ENCODE measurements at regions not wholly inside any gene's neighbourhood (a gene's known extent, or its start where the extent isn't known, plus 50 kb on each side); places are given as distances from the start of the nearest gene placed in this dataset.

GRCh38 chr6:163634211-163635171, 220.0 kb downstream of the QKI start:
- Histone ChIP-seq H3K27ac (ENCODE audit: extremely low read depth, low read depth, low read length) (no peak overlapping the region), H2AFZ (ENCODE audit: low read depth, low read length) (peak overlapping the region; percentile 22; the same call in 1 of the 2 replicates), H4K20me1 (replicated peaks; ENCODE audit: control insufficient read depth, insufficient read depth, low read length) (no peaks in the 10 kb centered on the region), H3K9me3 (replicated peaks; ENCODE audit: control insufficient read depth, insufficient read depth, low read depth, low read length) (peaks cover 3% of the 10 kb centered on the region; the same call in 1 of the 2 replicates), H3K9me1 (ENCODE audit: control insufficient read depth, insufficient read depth, low read length) (no peaks in the 10 kb centered on the region), H3K27me3 (ENCODE audit: control insufficient read depth in 2 of 2, insufficient read depth in 2 of 2, low read length in 2 of 2) (peaks cover 6 to 27% of the 10 kb centered on the region in 2 experiments), H3K36me3 (ENCODE audit: control insufficient read depth, insufficient read depth, low read length) (no peaks in the 10 kb centered on the region), H3K9ac (ENCODE audit: insufficient read depth in 1 of 2, low read depth in 2 of 2, low read length in 2 of 2) (no peak overlapping the region), H3K4me1 (replicated peaks in 1 of 2; ENCODE audit: control insufficient read depth in 2 of 2, insufficient read depth in 2 of 2, low read length in 2 of 2) (peaks cover 0 to 2% of the 10 kb centered on the region in 2 experiments; a peak in 3 of 5 replicates), H3K4me3 (no peak overlapping the region), H3K4me2 (ENCODE audit: insufficient read depth, low read length) (no peak overlapping the region; the same call in 1 of the 2 replicates), H3K79me2 (ENCODE audit: control insufficient read depth, insufficient read depth, low read length) (no peaks in the 10 kb centered on the region)
- DNase-seq (ENCODE audit: extremely low read depth in 1 of 4, low spot score in 3 of 4) (no peak), FAIRE-seq (no peak), ATAC-seq (peak; percentile 34)
- in situ Hi-C loops (cut with MboI) (no loop called here), intact Hi-C loops (cut with micrococcal nuclease) (no loop called here)
- POLR2A ChIA-PET, result interaction anchor here (0.6 kb wide), 1 partner anchor 865 kb away, joined by 3 read pairs; no protein-coding TSS in a partner anchor
- no TSS peak for BruUV-seq (replicated peaks)
- CTCF ChIA-PET (ENCODE audit: low intra/inter-chr PET ratio), result no interaction called here
- WGBS (ENCODE audit: insufficient coverage, low coverage, missing lambda C conversion rate), result 12% methylated on average over 21 of the region's 21 CpGs
- TF ChIP-seq NCOA2 (IDR thresholded peaks at IDR 0.05; ENCODE audit: partially characterized antibody in 2 of 2), result no peak
- TF ChIP-seq MCM2 (IDR thresholded peaks at IDR 0.05; ENCODE audit: low read depth), result no peak
- no peak for TF ChIP-seq HMBOX1 (IDR thresholded peaks at IDR 0.05)
- TF ChIP-seq ATF3 (IDR thresholded peaks at IDR 0.05), result peak; percentile 49
- TF ChIP-seq ATF3 (CRISPR knock-in tag; conservative IDR thresholded peaks at IDR 0.05), result no peak
- no peak for TF ChIP-seq CREB3 (tag; conservative IDR thresholded peaks at IDR 0.05; ENCODE audit: low read depth)
- TF ChIP-seq ZNF318 (IDR thresholded peaks at IDR 0.05; ENCODE audit: borderline replicate concordance in 1 of 2, low read depth in 1 of 2), result no peak
- TF ChIP-seq IFI16 (CRISPR knock-in tag; IDR thresholded peaks at IDR 0.05), result no peak
- TF ChIP-seq FOXA1 (IDR thresholded peaks at IDR 0.05; ENCODE audit: borderline replicate concordance), result no peak

Data from K562 (cell line).